Loucy (cell line): ENCODE measurements at regions not wholly inside any gene's neighbourhood (a gene's known extent, or its start where the extent isn't known, plus 50 kb on each side); places are given as distances from the start of the nearest gene placed in this dataset.

ENCODE experiments used
- H2AFZ ChIP-seq: fragments of 200-600 bp; sonication (generic); 2 replicates; pipeline ENCODE4 v1.6.0; 2016; ENCODE audit warnings: antibody characterized with exemption, mild to moderate bottlenecking, low read length, moderate library complexity
- H3F3A ChIP-seq: fragments of 200-600 bp; 2 replicates; pipeline ENCODE4 v1.6.0; 2016; ENCODE audit warnings: antibody characterized with exemption, low read depth, mild to moderate bottlenecking
- H3K27me3 ChIP-seq: fragments of 200-600 bp; sonication (generic); 2 replicates; pipeline ENCODE4 v1.6.1; 2014; ENCODE audit warnings: low read length, mild to moderate bottlenecking; ENCODE audit not compliant: insufficient read depth, poor library complexity, severe bottlenecking
- H3K36me3 ChIP-seq: fragments of 200-600 bp; sonication (generic); 2 replicates; pipeline ENCODE4 v1.6.1; 2016; ENCODE audit warnings: low read length; ENCODE audit not compliant: insufficient read depth
- H3K4me1 ChIP-seq: fragments of 200-600 bp; sonication (generic); 2 replicates; pipeline ENCODE4 v1.5.1; 2014; ENCODE audit warnings: low read length, mild to moderate bottlenecking; ENCODE audit not compliant: insufficient read depth, poor library complexity, severe bottlenecking
- H3K4me2 ChIP-seq: fragments of 200-600 bp; sonication (generic); 2 replicates; pipeline ENCODE4 v1.6.0; 2014; ENCODE audit warnings: antibody characterized with exemption, low read length, low read depth, mild to moderate bottlenecking; ENCODE audit not compliant: poor library complexity, severe bottlenecking
- H3K4me3 ChIP-seq: fragments of 200-600 bp; sonication (generic); 2 replicates; pipeline ENCODE4 v1.5.1; 2014; ENCODE audit warnings: low read length, mild to moderate bottlenecking, mixed read lengths; ENCODE audit not compliant: poor library complexity, severe bottlenecking
- H3K79me2 ChIP-seq: fragments of 200-600 bp; sonication (generic); 2 replicates; pipeline ENCODE4 v1.6.1; 2014; ENCODE audit warnings: low read length; ENCODE audit not compliant: insufficient read depth
- H3K9ac ChIP-seq: fragments of 200-600 bp; sonication (generic); 2 replicates; pipeline ENCODE4 v1.6.0; 2014; ENCODE audit warnings: mild to moderate bottlenecking, low read depth, low read length, moderate library complexity; ENCODE audit not compliant: poor library complexity, severe bottlenecking
- H3K9me2 ChIP-seq: fragments of 200-600 bp; sonication (generic); replicated peaks from 2 replicates; pipeline ENCODE4 v1.6.1; 2016; ENCODE audit warnings: low read depth, low read length, mixed read lengths
- H3K9me3 ChIP-seq: fragments of 200-600 bp; sonication (generic); 2 replicates; pipeline ENCODE4 v1.6.1; 2014; ENCODE audit warnings: mild to moderate bottlenecking, antibody characterized with exemption, low read length, low read depth; ENCODE audit not compliant: insufficient read depth
- H4K20me1 ChIP-seq: fragments of 200-600 bp; sonication (generic); 2 replicates; pipeline ENCODE4 v1.6.0; 2014; ENCODE audit warnings: antibody characterized with exemption, low read length, mild to moderate bottlenecking; ENCODE audit not compliant: insufficient read depth, poor library complexity, severe bottlenecking
- CTCF ChIP-seq: fragments of 200-600 bp; sonication (generic); conservative IDR thresholded peaks from 2 replicates; pipeline ENCODE4 v1.5.1; 2014; ENCODE audit warnings: mild to moderate bottlenecking, antibody characterized with exemption, low read length
- EZH2phosphoT487 ChIP-seq: fragments of 200-600 bp; IDR thresholded peaks from 2 replicates; pipeline ENCODE4 v1.6.1; 2018; ENCODE audit warnings: antibody characterized with exemption, mild to moderate bottlenecking, moderate library complexity, borderline replicate concordance

- Histone ChIP-seq H3K27me3 (no peaks in the 10 kb centered on the region), H3K36me3 (no peaks in the 10 kb centered on the region), H3K9ac (no peak overlapping the region), H4K20me1 (no peaks in the 10 kb centered on the region), H3K9me3 (no peaks in the 10 kb centered on the region), H3F3A (no peaks in the 10 kb centered on the region), H3K4me1 (peaks cover 28% of the 10 kb centered on the region), H3K4me2 (no peak overlapping the region), H3K9me2 (no peaks in the 10 kb centered on the region), H2AFZ (no peak overlapping the region), H3K79me2 (no peaks in the 10 kb centered on the region), H3K4me3 (no peak overlapping the region)
- TF ChIP-seq EZH2phosphoT487 (no peak), CTCF (no peak)
Measured at GRCh38 chr22:17269607-17270261, 50.5 kb upstream of the ADA2 start.

GRCh38 chr22:17269224-17269606 is 50.0 kb upstream of the ADA2 start:
- Histone ChIP-seq H3K27me3 (no peaks in the 10 kb centered on the region), H3K36me3 (no peaks in the 10 kb centered on the region), H3K79me2 (no peaks in the 10 kb centered on the region), H3F3A (no peaks in the 10 kb centered on the region), H3K4me1 (peaks cover 28% of the 10 kb centered on the region), H3K9me3 (no peaks in the 10 kb centered on the region), H3K9me2 (no peaks in the 10 kb centered on the region), H3K4me3 (no peak overlapping the region), H2AFZ (no peak overlapping the region), H3K9ac (no peak overlapping the region), H3K4me2 (no peak overlapping the region), H4K20me1 (no peaks in the 10 kb centered on the region)
- no peak for TF ChIP-seq EZH2phosphoT487
- TF ChIP-seq CTCF, result no peak
